Inflammatory macrophage treated with lipopolysaccharide for 1 hour (primary cell): ENCODE measurements at regions not wholly inside any gene's neighbourhood (a gene's known extent, or its start where the extent isn't known, plus 50 kb on each side); places are given as distances from the start of the nearest gene placed in this dataset.

Source experiments
- DNase-seq, 2 donors: peaks; one replicate each; pipeline ENCODE4 v3.0.0-alpha.2; 2020 to 2022

GRCh38 chr1:214935258-214935657 lies 147.3 kb upstream of the KCNK2 start:
- DNase-seq, result no peak

- DNase-seq, result no peak
Measured at GRCh38 chr1:214939180-214939579, 143.4 kb upstream of the KCNK2 start.

- DNase-seq, result no peak
Measured at GRCh38 chr1:214941061-214941460, 141.5 kb upstream of the KCNK2 start.

GRCh38 chr1:214943054-214943453 lies 139.5 kb upstream of the KCNK2 start:
- no peak for DNase-seq

GRCh38 chr1:214946615-214947014 lies 135.9 kb upstream of the KCNK2 start:
- DNase-seq, result no peak

GRCh38 chr1:214952648-214953047 lies 129.9 kb upstream of the KCNK2 start:
- DNase-seq, result no peak

GRCh38 chr1:214953901-214954616 lies 128.5 kb upstream of the KCNK2 start:
- DNase-seq, result no peak

GRCh38 chr1:214954617-214954949 lies 128.0 kb upstream of the KCNK2 start:
- DNase-seq, result no peak

- DNase-seq, result peak in 1 of 2 donors; percentile 1
Measured at GRCh38 chr1:214957330-214958137, 125.0 kb upstream of the KCNK2 start.

GRCh38 chr1:214958486-214958885 lies 124.1 kb upstream of the KCNK2 start:
- DNase-seq, result no peak

- no peak for DNase-seq
Measured at GRCh38 chr1:214966346-214966745, 116.2 kb upstream of the KCNK2 start.

- DNase-seq, result no peak
Measured at GRCh38 chr1:214967865-214968575, 114.5 kb upstream of the KCNK2 start.

- no peak for DNase-seq
Measured at GRCh38 chr1:214970016-214970415, 112.5 kb upstream of the KCNK2 start.

- no peak for DNase-seq
Measured at GRCh38 chr1:214971071-214971470, 111.5 kb upstream of the KCNK2 start.

GRCh38 chr1:214974002-214974401 lies 108.5 kb upstream of the KCNK2 start:
- no peak for DNase-seq

- no peak for DNase-seq
Measured at GRCh38 chr1:214976665-214977064, 105.9 kb upstream of the KCNK2 start.

GRCh38 chr1:214977110-214977509 lies 105.4 kb upstream of the KCNK2 start:
- no peak for DNase-seq

GRCh38 chr1:214977700-214978374 lies 104.7 kb upstream of the KCNK2 start:
- DNase-seq, result no peak

- DNase-seq, result no peak
Measured at GRCh38 chr1:214979191-214979590, 103.3 kb upstream of the KCNK2 start.

GRCh38 chr1:214980921-214981320 lies 101.6 kb upstream of the KCNK2 start:
- no peak for DNase-seq

- DNase-seq, result no peak
Measured at GRCh38 chr1:214983126-214983869, 99.2 kb upstream of the KCNK2 start.

GRCh38 chr1:214989341-214989740 lies 93.2 kb upstream of the KCNK2 start:
- DNase-seq, result no peak

GRCh38 chr1:214990619-214991018 lies 91.9 kb upstream of the KCNK2 start:
- no peak for DNase-seq
